Naive thymus-derived CD4-positive, alpha-beta T cell (primary cell): ENCODE measurements at regions not wholly inside any gene's neighbourhood (a gene's known extent, or its start where the extent isn't known, plus 50 kb on each side); places are given as distances from the start of the nearest gene placed in this dataset.
"Not testable (repeated sequence)": the region's sequence is repeated elsewhere in the genome, so short reads cannot be mapped to it uniquely, and the experiment has no call there.

Source experiments
- ATAC-seq: fragments of 150-1000 bp; cut with Tn5 transposase; 2 replicates; pipeline ENCODE4 v1.10.0; 2021; ENCODE audit warnings: mild to moderate bottlenecking, moderate library complexity
- CTCF ChIA-PET: fragments of 350-600 bp; sonication (Branson Sonifier 250); formaldehyde crosslinking; loops from one replicate; lab custom pipeline; 2021; ENCODE audit warnings: antibody characterized with exemption; lab: Charles Lee
- POLR2A ChIA-PET: fragments of 350-600 bp; sonication (Branson Sonifier 250); formaldehyde crosslinking; loops from one replicate; lab custom pipeline; 2021; ENCODE audit warnings: antibody characterized with exemption, inconsistent platforms; lab: Charles Lee
- DNase-seq, 9 donors: peaks; one replicate each; pipeline versions ENCODE4 v3.0.0 to v3.0.0-alpha.2; 2020 to 2022; ENCODE audit warnings: mixed read lengths in 1 of 9
- H3K27ac ChIP-seq: one replicate; pipeline ENCODE4 v1.7.0; 2013; ENCODE audit warnings: mild to moderate bottlenecking, low read depth, low read length, moderate library complexity
- H3K27me3 ChIP-seq, 2 donors: one replicate each; pipeline ENCODE4 v1.7.0; 2013; ENCODE audit warnings: low read length in 2 of 2, mild to moderate bottlenecking in 2 of 2, moderate library complexity in 2 of 2; ENCODE audit not compliant: control insufficient read depth in 2 of 2, insufficient read depth in 2 of 2
- H3K36me3 ChIP-seq, 3 experiments: 1 replicate in 2 of 3; 2 replicates in 1 of 3; pipeline ENCODE4 v1.7.0; 2013; ENCODE audit warnings: low read length in 3 of 3, mild to moderate bottlenecking in 3 of 3, moderate library complexity in 1 of 3; ENCODE audit not compliant: insufficient read depth in 3 of 3, control insufficient read depth in 2 of 3
- H3K4me1 ChIP-seq, 2 donors: one replicate each; pipeline ENCODE4 v1.7.0; 2013; ENCODE audit warnings: low read length in 2 of 2, mild to moderate bottlenecking in 2 of 2, moderate library complexity in 1 of 2; ENCODE audit not compliant: control insufficient read depth in 2 of 2, insufficient read depth in 2 of 2
- H3K4me3 ChIP-seq: 2 replicates; pipeline ENCODE4 v1.7.0; 2013; ENCODE audit warnings: mild to moderate bottlenecking, low read length
- H3K9me3 ChIP-seq, 3 experiments: 1 replicate in 2 of 3; 2 replicates in 1 of 3; pipeline ENCODE4 v1.7.0; 2013; ENCODE audit warnings: low read length in 3 of 3; ENCODE audit not compliant: control insufficient read depth in 2 of 3
- H3K27ac Mint-ChIP-seq, 9 donors: one replicate each; pipeline ENCODE4 v1.8.0; 2020 to 2022; ENCODE audit warnings: mixed read lengths in 9 of 9, mild to moderate bottlenecking in 8 of 9, moderate library complexity in 5 of 9, inconsistent platforms in 2 of 9
- H3K27me3 Mint-ChIP-seq, 5 donors: one replicate each; pipeline ENCODE4 v1.8.0; 2021 to 2022; ENCODE audit warnings: mixed read lengths in 5 of 5, mild to moderate bottlenecking in 1 of 5
- H3K36me3 Mint-ChIP-seq, 5 donors: one replicate each; pipeline ENCODE4 v1.8.0; 2020 to 2022; ENCODE audit warnings: mixed read lengths in 5 of 5, mild to moderate bottlenecking in 3 of 5, inconsistent platforms in 1 of 5
- H3K4me1 Mint-ChIP-seq, 7 donors: one replicate each; pipeline ENCODE4 v1.8.0; 2020 to 2022; ENCODE audit warnings: mixed read lengths in 7 of 7, mild to moderate bottlenecking in 3 of 7, inconsistent platforms in 1 of 7
- H3K4me3 Mint-ChIP-seq, 10 donors: one replicate each; pipeline ENCODE4 v1.8.0; 2020 to 2022; ENCODE audit warnings: mild to moderate bottlenecking in 10 of 10, mixed read lengths in 10 of 10, moderate library complexity in 6 of 10, inconsistent platforms in 2 of 10
- H3K9me3 Mint-ChIP-seq, 11 donors: one replicate each; pipeline ENCODE4 v1.8.0; 2020 to 2022; ENCODE audit warnings: mixed read lengths in 11 of 11, mild to moderate bottlenecking in 4 of 11, inconsistent platforms in 1 of 11, moderate library complexity in 1 of 11
- intact Hi-C, 2 donors: fragments of 100-400 bp; cut with micrococcal nuclease; formaldehyde crosslinking; loops; one replicate each; pipeline ENCODE4 v1.15.1; 2023

GRCh38 chr1:181984006-181984405 lies 77.5 kb downstream of the ZNF648 start:
- Histone ChIP-seq H3K4me1 (no peaks in the 10 kb centered on the region), H3K27ac (no peak overlapping the region), H3K9me3 (no peaks in the 10 kb centered on the region), H3K4me3 (no peak overlapping the region), H3K36me3 (no peaks in the 10 kb centered on the region), H3K27me3 (peaks cover 0 to 4% of the 10 kb centered on the region in 2 donors)
- Mint-ChIP-seq H3K4me3 (no peak overlapping the region), H3K27me3 (peaks cover 19 to 37% (median 20%) of the 10 kb centered on the region in 5 donors), H3K9me3 (peaks cover 0 to 6% (median 4%) of the 10 kb centered on the region in 11 donors), H3K36me3 (no peaks in the 10 kb centered on the region), H3K27ac (no peak overlapping the region), H3K4me1 (peaks cover 0 to 3% (median 0%) of the 10 kb centered on the region in 7 donors)
- ChIA-PET POLR2A (no interaction called here), CTCF (no interaction called here)
- ATAC-seq (no peak), DNase-seq (no peak)
- intact Hi-C loops, result no loop called here

GRCh38 chr1:181981821-181982220 lies 79.7 kb downstream of the ZNF648 start:
- no peak for DNase-seq
- Histone ChIP-seq H3K36me3 (no peaks in the 10 kb centered on the region), H3K9me3 (no peaks in the 10 kb centered on the region), H3K27me3 (no peaks in the 10 kb centered on the region), H3K4me1 (no peaks in the 10 kb centered on the region), H3K27ac (no peak overlapping the region), H3K4me3 (no peak overlapping the region)
- Mint-ChIP-seq H3K27ac (no peak overlapping the region), H3K9me3 (peaks cover 0 to 28% (median 6%) of the 10 kb centered on the region in 11 donors), H3K27me3 (peaks cover 16 to 42% (median 33%) of the 10 kb centered on the region in 5 donors), H3K36me3 (peaks cover 0 to 5% (median 0%) of the 10 kb centered on the region in 5 donors), H3K4me1 (peaks cover 0 to 3% (median 0%) of the 10 kb centered on the region in 7 donors), H3K4me3 (no peak overlapping the region)
- intact Hi-C loops, result no loop called here
- no peak for ATAC-seq
- CTCF ChIA-PET, result no interaction called here
- POLR2A ChIA-PET, result no interaction called here

GRCh38 chr1:181972256-181972655 lies 89.3 kb downstream of the ZNF648 start:
- intact Hi-C loops, result no loop called here
- H3K36me3 Mint-ChIP-seq, result peaks cover 0 to 13% (median 0%) of the 10 kb centered on the region in 5 donors
- CTCF ChIA-PET, result no interaction called here
- H3K27ac Mint-ChIP-seq, result no peak overlapping the region
- DNase-seq (no peak), ATAC-seq (no peak)
- peaks cover 3 to 31% (median 15%) of the 10 kb centered on the region in 11 donors for H3K9me3 Mint-ChIP-seq
- Histone ChIP-seq H3K27me3 (no peaks in the 10 kb centered on the region), H3K4me1 (no peaks in the 10 kb centered on the region), H3K4me3 (no peak overlapping the region), H3K27ac (no peak overlapping the region), H3K9me3 (no peaks in the 10 kb centered on the region), H3K36me3 (no peaks in the 10 kb centered on the region)
- peaks cover 7 to 43% (median 26%) of the 10 kb centered on the region in 5 donors for H3K27me3 Mint-ChIP-seq
- no peak overlapping the region for H3K4me3 Mint-ChIP-seq
- POLR2A ChIA-PET, result no interaction called here
- no peaks in the 10 kb centered on the region for H3K4me1 Mint-ChIP-seq

DNA sequence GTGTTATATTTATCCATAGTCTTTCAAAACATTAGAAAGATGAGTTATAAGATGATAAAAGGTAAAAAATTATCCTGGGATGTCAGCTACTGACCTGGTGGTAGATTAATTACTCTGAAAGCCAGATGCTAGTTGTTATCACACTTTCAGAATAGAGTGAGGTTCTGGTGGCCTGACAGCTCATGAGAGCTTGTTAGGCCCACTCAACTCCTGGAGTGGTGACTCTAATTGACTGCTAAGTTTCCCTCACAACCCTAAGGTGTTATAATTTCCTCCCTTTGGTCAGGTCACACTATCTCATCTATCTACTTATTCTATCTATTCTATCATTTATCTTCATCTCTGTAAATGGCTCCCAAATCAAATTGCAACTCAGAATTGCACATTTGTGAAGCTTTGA lies 90.1 kb downstream of the ZNF648 start:
- H3K9me3 Mint-ChIP-seq, result peaks cover 3 to 23% (median 12%) of the 10 kb centered on the region in 11 donors
- peaks cover 0 to 13% (median 0%) of the 10 kb centered on the region in 5 donors for H3K36me3 Mint-ChIP-seq
- ChIA-PET CTCF (no interaction called here), POLR2A (no interaction called here)
- no peak overlapping the region for H3K27ac ChIP-seq
- no peaks in the 10 kb centered on the region for H3K9me3 ChIP-seq
- no peaks in the 10 kb centered on the region for H3K4me1 ChIP-seq
- intact Hi-C loops, result no loop called here
- no peak overlapping the region for H3K4me3 ChIP-seq
- DNase-seq, result no peak
- no peaks in the 10 kb centered on the region for H3K4me1 Mint-ChIP-seq
- peaks cover 7 to 37% (median 26%) of the 10 kb centered on the region in 5 donors for H3K27me3 Mint-ChIP-seq
- H3K36me3 ChIP-seq, result no peaks in the 10 kb centered on the region
- no peak overlapping the region for H3K4me3 Mint-ChIP-seq
- no peaks in the 10 kb centered on the region for H3K27me3 ChIP-seq
- no peak for ATAC-seq
- H3K27ac Mint-ChIP-seq, result no peak overlapping the region

DNA sequence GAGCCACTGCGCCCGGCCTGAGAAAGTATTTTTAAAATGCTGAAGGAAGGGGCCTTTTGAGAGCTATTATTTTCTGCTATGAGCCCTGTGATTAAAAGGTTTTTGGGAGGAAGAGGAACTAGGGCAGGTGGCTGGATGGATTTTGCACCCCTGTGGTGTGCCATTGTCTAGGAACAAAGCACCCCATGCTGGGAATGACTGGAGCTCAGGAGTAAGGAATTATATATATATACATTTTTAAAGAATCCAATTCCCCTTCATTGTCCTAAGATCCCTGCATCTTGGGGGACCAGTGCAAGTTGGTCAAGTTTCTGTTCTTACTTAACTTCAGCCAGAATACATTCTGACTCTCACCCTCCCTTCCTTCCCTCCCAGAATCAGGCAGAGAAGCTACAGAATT lies 91.6 kb downstream of the ZNF648 start:
- Mint-ChIP-seq H3K4me1 (no peaks in the 10 kb centered on the region), H3K36me3 (peaks cover 0 to 7% (median 0%) of the 10 kb centered on the region in 5 donors), H3K27me3 (peaks cover 5 to 30% (median 20%) of the 10 kb centered on the region in 5 donors), H3K9me3 (peaks cover 0 to 11% (median 4%) of the 10 kb centered on the region in 11 donors), H3K4me3 (no peak overlapping the region), H3K27ac (no peak overlapping the region)
- H3K4me3 ChIP-seq, result no peak overlapping the region
- ATAC-seq, result no peak
- no peaks in the 10 kb centered on the region for H3K9me3 ChIP-seq
- intact Hi-C loops, result no loop called here
- H3K27me3 ChIP-seq, result no peaks in the 10 kb centered on the region
- H3K27ac ChIP-seq, result no peak overlapping the region
- ChIA-PET CTCF (no interaction called here), POLR2A (no interaction called here)
- no peak for DNase-seq
- no peaks in the 10 kb centered on the region for H3K4me1 ChIP-seq
- H3K36me3 ChIP-seq, result no peaks in the 10 kb centered on the region

DNA sequence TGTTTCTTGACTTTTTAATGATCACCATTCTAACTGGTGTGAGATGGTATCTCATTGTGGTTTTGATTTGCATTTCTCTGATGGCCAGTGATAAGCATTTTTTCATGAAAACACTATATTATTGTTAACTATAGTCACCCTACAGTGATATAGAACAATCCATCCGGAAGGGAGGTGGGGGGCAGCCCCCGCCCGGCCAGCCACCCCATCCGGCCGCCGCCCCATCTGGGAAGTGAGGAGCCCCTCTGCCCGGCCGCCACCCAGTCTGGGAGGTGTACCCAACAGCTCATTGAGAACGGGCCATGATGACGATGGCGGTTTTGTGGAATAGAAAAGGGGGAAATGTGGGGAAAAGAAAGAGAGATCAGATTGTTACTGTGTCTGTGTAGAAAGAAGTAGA lies 106.8 kb downstream of the ZNF648 start:
- peaks cover 0 to 21% (median 10%) of the 10 kb centered on the region in 5 donors for H3K27me3 Mint-ChIP-seq
- H3K27ac ChIP-seq, H3K27me3 ChIP-seq, H3K4me1 ChIP-seq, H3K4me3 Mint-ChIP-seq, DNase-seq, H3K36me3 ChIP-seq, H3K27ac Mint-ChIP-seq, H3K4me3 ChIP-seq, ATAC-seq, CTCF ChIA-PET, H3K4me1 Mint-ChIP-seq, intact Hi-C loops, H3K9me3 ChIP-seq, POLR2A ChIA-PET: not testable (repeated sequence)
- peaks cover 8 to 51% (median 33%) of the 10 kb centered on the region in 11 donors for H3K9me3 Mint-ChIP-seq
- H3K36me3 Mint-ChIP-seq, result peaks cover 0 to 16% (median 6%) of the 10 kb centered on the region in 5 donors

DNA sequence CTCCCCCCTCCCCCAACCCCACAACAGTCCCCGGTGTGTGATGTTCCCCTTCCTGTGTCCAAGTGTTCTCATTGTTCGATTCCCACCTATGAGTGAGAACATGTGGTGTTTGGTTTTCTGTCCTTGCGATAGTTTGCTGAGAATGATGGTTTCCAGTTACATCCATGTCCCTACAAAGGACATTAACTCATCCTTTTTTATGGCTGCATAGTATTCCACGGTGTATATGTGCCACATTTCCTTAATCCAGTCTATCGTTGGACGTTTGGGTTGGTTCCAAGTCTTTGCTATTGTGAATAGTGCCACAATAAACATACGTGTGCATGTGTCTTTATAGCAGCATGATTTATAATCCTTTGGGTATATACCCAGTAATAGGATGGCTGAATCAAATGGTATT lies 107.3 kb downstream of the ZNF648 start:
- H3K9me3 ChIP-seq, POLR2A ChIA-PET, H3K4me1 Mint-ChIP-seq, H3K27ac ChIP-seq, H3K4me1 ChIP-seq, ATAC-seq, intact Hi-C loops, H3K4me3 Mint-ChIP-seq, H3K36me3 ChIP-seq, H3K27me3 ChIP-seq, DNase-seq, H3K27ac Mint-ChIP-seq, CTCF ChIA-PET, H3K4me3 ChIP-seq: not testable (repeated sequence)
- H3K27me3 Mint-ChIP-seq, result peaks cover 0 to 16% (median 8%) of the 10 kb centered on the region in 5 donors
- peaks cover 0 to 14% (median 6%) of the 10 kb centered on the region in 5 donors for H3K36me3 Mint-ChIP-seq
- H3K9me3 Mint-ChIP-seq, result peaks cover 6 to 46% (median 28%) of the 10 kb centered on the region in 11 donors
